GM21737 (cell line): ENCODE measurements at regions not wholly inside any gene's neighbourhood (a gene's known extent, or its start where the extent isn't known, plus 50 kb on each side); places are given as distances from the start of the nearest gene placed in this dataset.

Experiments used
- ATAC-seq: cut with Tn5 transposase; IDR thresholded peaks from one replicate; pipeline ENCODE4 v1.9.1; 2021; ENCODE audit warnings: mild to moderate bottlenecking, moderate library complexity; ENCODE audit not compliant: unreplicated experiment

- no peak for ATAC-seq
These were observed 728.8 kb upstream of the POU3F3 start for GRCh38 chr2:104125096-104125495.

GRCh38 chr2:104127049-104127770, 726.7 kb upstream of the POU3F3 start:
- no peak for ATAC-seq

GRCh38 chr2:104140361-104140760, 713.6 kb upstream of the POU3F3 start:
- ATAC-seq = no peak

GRCh38 chr2:104158191-104158590, 695.7 kb upstream of the POU3F3 start:
- ATAC-seq = no peak

- ATAC-seq = no peak
These were observed 690.2 kb upstream of the POU3F3 start for GRCh38 chr2:104163611-104164130.

- no peak for ATAC-seq
These were observed 689.1 kb upstream of the POU3F3 start for GRCh38 chr2:104164721-104165252.

GRCh38 chr2:104177179-104177578, 676.7 kb upstream of the POU3F3 start:
- no peak for ATAC-seq

- no peak for ATAC-seq
These were observed 674.3 kb upstream of the POU3F3 start for GRCh38 chr2:104179644-104180043.

GRCh38 chr2:104200533-104201168, 653.3 kb upstream of the POU3F3 start:
- ATAC-seq = no peak

- ATAC-seq = no peak
These were observed 640.2 kb upstream of the POU3F3 start for GRCh38 chr2:104213758-104214157.

GRCh38 chr2:104215269-104216161, 638.4 kb upstream of the POU3F3 start:
- ATAC-seq = no peak

GRCh38 chr2:104233591-104233990, 620.3 kb upstream of the POU3F3 start:
- no peak for ATAC-seq

- no peak for ATAC-seq
These were observed 617.4 kb upstream of the POU3F3 start for GRCh38 chr2:104236491-104236890.

GRCh38 chr2:104240984-104241383, 612.9 kb upstream of the POU3F3 start:
- no peak for ATAC-seq

- ATAC-seq = no peak
These were observed 604.3 kb upstream of the POU3F3 start for GRCh38 chr2:104249629-104250028.

GRCh38 chr2:104250635-104251034, 603.3 kb upstream of the POU3F3 start:
- ATAC-seq = no peak

- ATAC-seq = no peak
These were observed 599.9 kb upstream of the POU3F3 start for GRCh38 chr2:104254017-104254416.

GRCh38 chr2:104262714-104263113, 591.2 kb upstream of the POU3F3 start:
- ATAC-seq = no peak

GRCh38 chr2:104279646-104280045, 574.3 kb upstream of the POU3F3 start:
- ATAC-seq = no peak

GRCh38 chr2:104280216-104280615, 573.7 kb upstream of the POU3F3 start:
- ATAC-seq = no peak

- ATAC-seq = no peak
These were observed 567.1 kb upstream of the POU3F3 start for GRCh38 chr2:104286841-104287240.
